Jurkat, Clone E6-1 (cell line): ENCODE measurements at regions not wholly inside any gene's neighbourhood (a gene's known extent, or its start where the extent isn't known, plus 50 kb on each side); places are given as distances from the start of the nearest gene placed in this dataset.

Experiments used
- DNase-seq: peaks from one replicate; pipeline ENCODE4 v3.0.0-alpha.2; 2011; ENCODE audit warnings: low read depth, low spot score
- H3K4me3 ChIP-seq: 2 replicates; pipeline ENCODE4 v1.5.1; 2011; ENCODE audit warnings: mild to moderate bottlenecking, low read length, control low read depth, moderate library complexity

DNA sequence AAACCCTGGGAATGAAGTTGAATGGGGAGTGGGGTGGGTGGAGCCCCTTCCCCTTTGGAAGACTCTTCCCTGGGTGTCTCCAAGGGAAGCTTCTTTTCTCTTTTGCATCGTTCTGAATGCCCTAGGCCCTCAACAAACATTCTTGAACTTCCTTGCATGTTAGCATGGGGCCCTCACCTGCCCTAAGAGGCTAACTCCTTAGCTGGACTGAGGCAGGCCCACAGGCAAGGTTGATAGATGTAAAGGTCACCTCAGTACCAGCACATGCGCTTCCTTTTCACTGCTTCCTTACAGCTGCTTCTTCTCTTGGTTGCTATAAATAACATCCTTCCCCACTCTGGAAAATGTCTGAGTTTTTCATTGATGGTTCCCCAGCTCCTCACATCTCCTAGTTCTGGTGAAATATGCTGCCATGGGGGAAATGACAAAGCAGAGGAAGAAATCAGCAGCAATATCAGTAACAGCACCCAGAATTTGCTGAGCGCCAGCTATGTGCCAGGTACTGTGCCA, 160.6 kb upstream of the FRMD6 start:
- DNase-seq = no peak
- no peak overlapping the region for H3K4me3 ChIP-seq

DNA sequence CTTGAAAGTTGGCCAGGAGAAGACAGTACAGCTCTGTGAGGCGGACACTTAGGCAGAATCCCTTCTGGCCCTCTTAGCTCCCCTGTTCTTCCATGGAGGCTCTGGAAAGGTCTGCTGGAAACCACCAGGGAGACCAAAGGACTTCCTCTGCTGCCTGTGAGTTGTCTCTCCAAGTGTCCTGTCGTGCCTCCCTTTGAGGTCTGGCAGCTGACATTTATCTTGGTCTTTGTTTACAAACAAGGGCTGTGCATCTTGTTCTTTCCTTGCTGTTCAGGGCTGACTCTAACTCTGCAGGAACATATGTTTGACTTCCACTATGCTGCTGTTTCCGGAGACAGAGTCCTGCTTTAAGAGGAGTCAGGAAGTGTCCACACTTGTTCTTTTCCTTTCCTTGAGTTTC, 159.9 kb upstream of the FRMD6 start:
- DNase-seq = no peak
- no peak overlapping the region for H3K4me3 ChIP-seq

- H3K4me3 ChIP-seq = no peak overlapping the region
- DNase-seq = no peak
These were observed 156.4 kb upstream of the FRMD6 start for GRCh38 chr14:51495319-51495718.

DNA sequence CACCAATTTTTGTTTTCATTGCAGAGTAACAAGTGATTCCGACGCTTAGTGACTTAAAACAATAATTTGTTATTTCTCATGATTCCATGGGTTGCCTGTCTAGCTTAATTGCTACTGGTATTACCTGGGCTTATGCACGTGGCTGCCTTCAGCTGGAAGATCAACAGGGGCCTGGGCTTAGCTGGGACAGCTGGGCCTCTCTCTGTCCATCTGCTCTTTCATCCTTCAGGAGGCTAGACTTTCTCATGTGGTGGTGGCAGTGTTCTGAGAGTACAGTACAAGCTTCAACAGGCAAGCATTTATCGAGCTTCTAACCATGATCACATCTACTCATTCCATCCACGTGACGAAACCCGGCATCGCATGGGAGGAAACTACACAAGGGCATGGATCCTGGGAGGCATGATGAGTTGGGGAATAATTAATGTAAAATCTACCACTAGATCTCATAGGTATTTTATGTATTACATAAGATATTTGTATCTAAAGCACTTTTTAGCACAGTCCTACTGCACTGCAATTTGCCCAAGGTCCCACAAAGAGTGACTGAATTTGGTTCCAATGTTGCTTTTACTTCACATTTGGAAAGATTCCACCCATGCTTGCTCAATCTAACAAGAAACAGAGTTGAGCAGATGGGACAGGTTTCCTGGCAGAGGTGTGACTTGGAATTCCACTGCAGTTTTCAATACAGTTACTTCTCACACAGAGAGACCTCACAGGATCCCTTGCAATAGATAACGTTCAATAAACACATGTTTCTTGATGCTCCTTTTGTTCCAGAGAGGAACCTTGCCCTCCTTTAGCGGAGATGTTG, 153.1 kb upstream of the FRMD6 start:
- DNase-seq = no peak
- H3K4me3 ChIP-seq = no peak overlapping the region

GRCh38 chr14:51500776-51501175, 150.9 kb upstream of the FRMD6 start:
- no peak overlapping the region for H3K4me3 ChIP-seq
- no peak for DNase-seq

DNA sequence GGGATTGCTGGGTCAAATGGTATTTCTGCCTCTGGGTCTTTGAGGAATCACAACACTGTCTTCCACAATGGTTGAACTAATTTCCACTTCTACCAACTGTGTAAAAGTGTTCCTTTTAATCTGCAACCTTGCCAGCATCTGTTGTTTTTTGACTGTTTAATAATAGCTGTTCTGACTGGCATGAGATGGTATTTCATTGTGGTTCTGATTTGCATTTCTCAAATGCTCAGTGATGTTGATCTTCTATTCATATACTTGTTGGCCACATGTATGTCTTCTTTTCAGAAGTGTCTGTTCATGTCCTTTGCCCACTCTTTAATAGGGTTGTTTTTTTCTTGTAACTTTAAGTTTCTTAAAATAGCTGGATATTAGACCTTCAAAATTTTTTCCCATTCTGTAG, 150.0 kb upstream of the FRMD6 start:
- no peak overlapping the region for H3K4me3 ChIP-seq

DNA sequence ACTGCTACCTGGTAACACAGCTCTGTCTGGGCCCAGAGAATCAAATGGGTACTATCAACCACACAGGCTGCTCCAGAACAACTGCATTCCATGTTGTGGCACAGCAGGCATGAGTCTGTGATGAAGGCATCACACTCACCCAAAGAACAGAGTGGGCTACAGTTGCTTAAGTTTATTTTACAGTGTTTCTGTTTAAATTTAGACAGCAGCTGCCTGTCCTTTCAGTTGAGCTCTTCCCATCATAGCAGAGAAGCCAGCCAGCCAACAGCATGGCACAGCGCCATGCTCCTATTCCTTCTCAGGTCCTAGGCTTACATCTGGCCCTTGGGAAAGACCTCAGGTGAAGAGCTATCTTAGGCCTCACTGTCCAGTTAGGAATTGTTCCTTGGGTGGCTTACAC, 147.0 kb upstream of the FRMD6 start:
- H3K4me3 ChIP-seq = no peak overlapping the region
- no peak for DNase-seq

More for the DNA sequence above, 150.0 kb upstream of the FRMD6 start:
- DNase-seq = no peak

GRCh38 chr14:51507511-51507905, 144.2 kb upstream of the FRMD6 start:
- H3K4me3 ChIP-seq = no peak overlapping the region
- no peak for DNase-seq

GRCh38 chr14:51507906-51508511, 143.7 kb upstream of the FRMD6 start:
- H3K4me3 ChIP-seq = no peak overlapping the region
- no peak for DNase-seq

DNA sequence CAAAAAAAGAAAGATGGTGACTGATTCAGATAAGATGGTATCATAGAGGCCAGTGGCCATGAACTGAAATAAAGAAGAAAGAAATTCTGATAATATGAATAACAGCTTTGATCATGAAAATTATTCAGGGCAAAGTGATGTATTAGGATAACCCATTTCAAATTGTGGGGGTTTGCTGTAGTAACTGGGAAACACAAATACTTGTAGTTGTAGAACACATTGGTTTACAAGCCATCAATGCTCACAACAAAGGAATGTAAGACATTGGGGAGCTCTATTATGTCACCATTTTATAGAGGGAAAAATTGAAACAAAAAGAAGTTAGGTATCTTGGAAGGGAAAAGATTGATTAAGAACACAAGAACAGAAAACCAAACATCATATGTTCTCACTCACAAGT, 140.4 kb upstream of the FRMD6 start:
- no peak for DNase-seq
- no peak overlapping the region for H3K4me3 ChIP-seq

DNA sequence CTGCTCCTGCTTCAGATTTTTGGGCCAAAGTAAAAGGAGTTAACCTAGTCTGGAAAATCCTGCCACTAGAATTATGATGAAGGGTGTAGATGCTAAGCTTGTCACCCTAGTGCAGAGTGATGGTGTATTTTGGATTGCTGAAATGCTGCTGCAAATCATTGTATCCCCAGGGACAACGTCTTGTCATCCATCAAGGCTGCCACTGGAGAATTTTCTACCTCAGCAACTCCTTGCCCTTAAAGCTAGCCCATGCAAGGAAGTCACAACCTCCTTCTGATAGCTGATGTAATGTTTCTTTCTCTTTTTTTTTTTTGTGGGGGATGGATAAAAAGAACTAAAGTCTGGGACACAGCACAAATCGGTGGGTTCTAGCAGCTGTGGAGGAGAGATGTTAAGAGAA, 139.4 kb upstream of the FRMD6 start:
- H3K4me3 ChIP-seq = no peak overlapping the region
- no peak for DNase-seq

DNA sequence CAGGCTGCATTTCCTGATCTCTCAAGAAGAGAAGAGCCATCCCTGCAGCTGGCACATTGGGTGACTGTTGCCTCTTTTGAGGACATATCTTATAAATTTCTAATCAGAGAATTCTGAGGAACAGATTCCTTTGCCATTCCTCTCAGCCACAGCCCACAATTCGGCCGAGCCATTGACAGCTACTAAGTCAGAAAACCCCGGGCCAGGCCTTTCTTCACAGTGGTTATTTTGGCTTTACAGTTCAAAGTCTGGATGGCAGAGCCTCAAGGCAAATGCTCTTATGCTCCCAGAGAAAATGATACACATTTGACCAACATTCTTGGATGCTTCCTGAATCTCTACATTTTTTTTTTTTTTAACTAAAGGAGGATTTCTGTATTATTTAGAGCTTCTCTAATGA, 138.4 kb upstream of the FRMD6 start:
- DNase-seq = no peak

DNA sequence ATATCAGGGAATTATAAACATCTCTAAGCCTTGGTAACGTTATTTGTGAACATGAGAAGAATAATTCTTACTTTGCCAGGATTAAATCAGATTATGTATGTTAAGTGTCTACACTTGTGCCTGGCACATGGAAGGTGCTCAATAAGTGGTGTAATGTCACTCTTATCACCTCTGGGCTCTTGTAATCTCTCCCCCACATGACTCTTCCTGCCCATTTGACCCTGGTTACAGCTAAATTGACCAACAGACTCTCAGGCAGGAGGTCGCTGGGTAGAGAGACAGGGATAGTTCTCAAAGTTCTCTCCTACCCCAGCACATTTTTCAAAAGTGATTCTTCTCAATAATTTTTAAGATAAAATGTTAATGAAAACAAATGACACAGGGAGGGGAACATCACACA, 137.8 kb upstream of the FRMD6 start:
- DNase-seq = no peak

More for the DNA sequence above, 138.4 kb upstream of the FRMD6 start:
- H3K4me3 ChIP-seq = no peak overlapping the region

GRCh38 chr14:51515611-51516010, 136.1 kb upstream of the FRMD6 start:
- H3K4me3 ChIP-seq = no peak overlapping the region
- no peak for DNase-seq

More for the DNA sequence above, 137.8 kb upstream of the FRMD6 start:
- no peak overlapping the region for H3K4me3 ChIP-seq

- no peak overlapping the region for H3K4me3 ChIP-seq
- no peak for DNase-seq
These were observed 134.9 kb upstream of the FRMD6 start for GRCh38 chr14:51516706-51517395.

DNA sequence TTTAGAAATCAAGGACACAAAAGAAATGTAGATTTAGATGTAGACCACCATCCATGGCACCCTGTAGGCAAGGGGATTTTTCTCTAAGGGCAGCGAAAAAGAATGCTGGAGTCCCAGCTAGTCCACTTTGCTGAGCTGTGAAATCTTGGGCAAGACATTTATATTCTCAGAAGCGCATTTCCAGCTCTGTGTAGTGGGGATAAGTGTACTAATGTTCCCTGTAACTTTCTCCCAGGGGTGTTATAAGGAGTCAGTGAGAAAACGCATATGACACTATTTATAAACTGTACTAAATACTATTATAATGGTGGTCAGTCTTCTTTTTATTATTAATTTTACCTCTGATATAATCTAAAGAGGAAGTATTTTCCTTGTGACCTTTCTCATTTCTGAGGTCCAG, 133.4 kb upstream of the FRMD6 start:
- no peak for DNase-seq
- no peak overlapping the region for H3K4me3 ChIP-seq

GRCh38 chr14:51518711-51519110, 133.0 kb upstream of the FRMD6 start:
- H3K4me3 ChIP-seq = no peak overlapping the region
- no peak for DNase-seq

- no peak overlapping the region for H3K4me3 ChIP-seq
- no peak for DNase-seq
These were observed 131.6 kb upstream of the FRMD6 start for GRCh38 chr14:51520087-51520486.

DNA sequence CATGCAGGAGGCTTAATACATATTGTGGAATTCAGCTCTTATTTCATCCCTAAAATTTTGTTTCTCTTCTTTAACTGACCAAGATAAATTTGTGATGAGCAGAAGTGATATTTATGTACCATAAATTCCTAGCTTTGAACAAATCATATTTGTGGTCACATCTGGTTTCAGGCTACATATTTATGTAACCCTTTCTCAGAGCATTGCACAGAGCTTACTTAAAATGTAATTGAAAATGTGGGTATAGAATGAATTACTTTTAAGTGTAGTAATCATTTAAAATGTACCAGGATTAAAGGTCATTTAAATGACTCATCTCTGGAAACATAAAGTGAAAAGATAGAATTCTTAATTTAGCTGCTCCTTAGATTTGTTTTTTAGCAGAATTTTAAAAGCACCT, 129.9 kb upstream of the FRMD6 start:
- DNase-seq = no peak
- H3K4me3 ChIP-seq = no peak overlapping the region

DNA sequence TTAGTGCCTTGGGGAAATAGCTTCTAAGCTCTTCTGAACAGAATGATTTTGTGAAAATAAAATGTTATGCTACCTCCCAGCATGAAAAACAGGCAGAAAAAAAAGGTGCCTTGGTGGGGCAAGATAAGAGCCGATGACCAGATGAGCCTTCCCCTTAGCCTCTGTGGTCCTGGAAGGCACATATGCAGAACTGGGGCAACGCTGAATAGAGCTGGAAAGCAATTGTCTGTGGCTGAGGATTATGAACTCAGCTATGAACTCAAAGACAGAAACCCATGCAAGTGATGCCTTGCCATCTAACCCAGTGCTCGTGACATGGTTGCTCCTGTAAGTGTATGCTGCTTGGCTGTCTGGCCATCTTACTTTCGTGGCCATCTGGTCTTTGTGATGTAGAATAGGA, 128.5 kb upstream of the FRMD6 start:
- no peak overlapping the region for H3K4me3 ChIP-seq
- no peak for DNase-seq
